Mammary epithelial cell (primary cell): ENCODE measurements at regions not wholly inside any gene's neighbourhood (a gene's known extent, or its start where the extent isn't known, plus 50 kb on each side); places are given as distances from the start of the nearest gene placed in this dataset.

Experiments
- EZH2 ChIP-seq: IDR thresholded peaks from 2 replicates; pipeline ENCODE4 v1.6.1; 2012; ENCODE audit warnings: low read length, inconsistent platforms, borderline replicate concordance
- TF ChIP-seq, protein P1 (sequence below), 2 donors: IDR thresholded peaks in 1 of 2; conservative IDR thresholded peaks in 1 of 2; 2 replicates each; pipeline ENCODE4 v1.5.1; 2011 to 2012; ENCODE audit warnings: inconsistent platforms in 2 of 2, low read length in 2 of 2, mild to moderate bottlenecking in 2 of 2, control low read depth in 1 of 2, low read depth in 1 of 2; ENCODE audit not compliant: insufficient read depth in 1 of 2; ENCODE audit errors: extremely low read depth in 1 of 2

DNA sequence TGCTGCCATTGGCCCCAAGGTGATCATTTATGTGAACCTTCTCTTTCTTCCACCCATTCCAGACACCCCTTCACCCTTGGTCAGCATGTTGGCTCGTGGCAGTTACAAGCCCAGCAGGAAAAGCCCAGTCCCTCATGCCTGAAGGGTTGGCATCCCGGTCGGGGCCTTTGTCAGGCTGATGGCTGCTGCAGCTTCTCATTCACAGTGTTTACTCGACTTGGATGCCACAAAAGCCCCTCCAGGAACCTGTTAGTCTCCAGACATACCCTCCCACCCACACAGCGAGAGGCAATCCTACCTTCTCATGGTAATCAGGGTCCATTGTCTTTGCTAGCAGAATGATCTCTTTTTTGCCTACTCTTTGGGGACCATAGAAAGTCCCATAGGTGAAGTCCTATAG, 200.8 kb upstream of the PFKP start:
- no peak for TF ChIP-seq EZH2
- TF ChIP-seq, protein P1, sequence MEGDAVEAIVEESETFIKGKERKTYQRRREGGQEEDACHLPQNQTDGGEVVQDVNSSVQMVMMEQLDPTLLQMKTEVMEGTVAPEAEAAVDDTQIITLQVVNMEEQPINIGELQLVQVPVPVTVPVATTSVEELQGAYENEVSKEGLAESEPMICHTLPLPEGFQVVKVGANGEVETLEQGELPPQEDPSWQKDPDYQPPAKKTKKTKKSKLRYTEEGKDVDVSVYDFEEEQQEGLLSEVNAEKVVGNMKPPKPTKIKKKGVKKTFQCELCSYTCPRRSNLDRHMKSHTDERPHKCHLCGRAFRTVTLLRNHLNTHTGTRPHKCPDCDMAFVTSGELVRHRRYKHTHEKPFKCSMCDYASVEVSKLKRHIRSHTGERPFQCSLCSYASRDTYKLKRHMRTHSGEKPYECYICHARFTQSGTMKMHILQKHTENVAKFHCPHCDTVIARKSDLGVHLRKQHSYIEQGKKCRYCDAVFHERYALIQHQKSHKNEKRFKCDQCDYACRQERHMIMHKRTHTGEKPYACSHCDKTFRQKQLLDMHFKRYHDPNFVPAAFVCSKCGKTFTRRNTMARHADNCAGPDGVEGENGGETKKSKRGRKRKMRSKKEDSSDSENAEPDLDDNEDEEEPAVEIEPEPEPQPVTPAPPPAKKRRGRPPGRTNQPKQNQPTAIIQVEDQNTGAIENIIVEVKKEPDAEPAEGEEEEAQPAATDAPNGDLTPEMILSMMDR (conservative IDR thresholded peaks at IDR 0.05 in 1 of 2, IDR thresholded peaks at IDR 0.05 in 1 of 2; ENCODE audit: extremely low read depth in 1 of 2, insufficient read depth in 1 of 2, low read depth in 1 of 2, low read length in 2 of 2), result no peak
